ENCODE measurements at regions not wholly inside any gene's neighbourhood (a gene's known extent, or its start where the extent isn't known, plus 50 kb on each side); places are given as distances from the start of the nearest gene placed in this dataset.
"Not testable (repeated sequence)": the region's sequence is repeated elsewhere in the genome, so short reads cannot be mapped to it uniquely, and the experiment has no call there.

DNA sequence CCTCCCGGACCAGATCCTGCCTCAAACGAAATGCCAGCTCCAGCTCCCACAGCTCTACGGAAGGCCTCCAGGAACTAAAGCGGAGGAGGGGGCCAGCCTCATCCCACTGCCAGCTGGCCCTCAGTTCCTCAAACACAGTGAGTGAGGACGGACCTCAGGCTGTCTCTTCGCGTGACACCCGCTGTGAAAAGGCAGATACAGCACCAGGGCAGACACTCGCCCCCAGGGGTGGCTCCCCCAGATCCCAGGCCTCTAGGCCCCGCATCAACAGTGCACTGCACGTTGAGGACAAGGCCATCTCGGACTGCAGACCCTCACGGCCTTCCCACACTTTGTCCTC is 149.9 kb upstream of the C1QTNF3 start:
- DNase-seq; H3K27me3 Mint-ChIP-seq; H3K4me3 Mint-ChIP-seq; H3K27ac Mint-ChIP-seq; H3K4me1 Mint-ChIP-seq; CTCF ChIA-PET; ATAC-seq; H3K9me3 Mint-ChIP-seq (ENCODE audit: low read depth); H3K36me3 Mint-ChIP-seq: not testable (repeated sequence)

DNA sequence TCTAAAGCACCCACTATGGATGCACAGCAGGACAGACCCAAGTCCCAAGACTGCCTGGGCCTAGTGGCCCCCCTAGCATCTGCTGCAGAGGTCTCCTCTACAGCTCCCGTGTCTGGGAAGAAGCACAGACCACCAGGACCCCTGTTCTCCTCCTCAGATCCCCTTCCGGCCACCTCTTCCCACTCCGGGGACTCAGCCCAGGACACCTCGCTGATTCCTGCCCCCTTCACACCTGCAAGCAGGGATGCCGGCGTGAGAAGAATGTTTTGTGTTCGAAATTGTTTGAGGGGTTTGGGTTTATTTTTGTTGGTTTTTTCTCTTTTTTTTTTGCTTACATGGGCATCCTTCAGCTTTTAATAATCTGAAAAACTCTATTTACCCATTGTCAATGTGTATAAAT is 150.3 kb upstream of the C1QTNF3 start:
- H3K36me3 Mint-ChIP-seq; H3K9me3 Mint-ChIP-seq (ENCODE audit: low read depth); CTCF ChIA-PET; H3K4me1 Mint-ChIP-seq; H3K27ac Mint-ChIP-seq; H3K4me3 Mint-ChIP-seq; ATAC-seq; H3K27me3 Mint-ChIP-seq: not testable (repeated sequence)
- DNase-seq: peak; percentile 57

DNA sequence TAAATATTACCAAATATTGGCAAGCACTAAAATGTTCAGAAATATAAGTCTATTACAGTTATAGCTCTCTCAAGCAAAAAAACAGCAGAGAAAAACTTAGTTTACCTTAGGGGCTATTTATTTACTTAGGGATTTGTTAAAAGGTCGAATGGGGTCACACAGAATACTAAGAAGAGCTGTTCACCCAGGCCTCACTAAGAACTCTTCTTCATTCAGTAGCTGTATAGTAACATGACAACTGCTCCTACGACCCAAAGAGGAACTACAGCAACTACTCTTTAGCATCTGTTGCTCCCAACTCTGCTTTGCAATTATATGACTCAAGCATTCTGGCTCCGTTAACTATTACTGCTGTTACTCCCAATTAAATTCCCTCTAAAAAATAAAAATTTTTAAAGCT is 150.8 kb upstream of the C1QTNF3 start:
- H3K27ac Mint-ChIP-seq; H3K36me3 Mint-ChIP-seq; DNase-seq; H3K27me3 Mint-ChIP-seq; CTCF ChIA-PET; H3K4me3 Mint-ChIP-seq; H3K9me3 Mint-ChIP-seq (ENCODE audit: low read depth); ATAC-seq; H3K4me1 Mint-ChIP-seq: not testable (repeated sequence)

DNA sequence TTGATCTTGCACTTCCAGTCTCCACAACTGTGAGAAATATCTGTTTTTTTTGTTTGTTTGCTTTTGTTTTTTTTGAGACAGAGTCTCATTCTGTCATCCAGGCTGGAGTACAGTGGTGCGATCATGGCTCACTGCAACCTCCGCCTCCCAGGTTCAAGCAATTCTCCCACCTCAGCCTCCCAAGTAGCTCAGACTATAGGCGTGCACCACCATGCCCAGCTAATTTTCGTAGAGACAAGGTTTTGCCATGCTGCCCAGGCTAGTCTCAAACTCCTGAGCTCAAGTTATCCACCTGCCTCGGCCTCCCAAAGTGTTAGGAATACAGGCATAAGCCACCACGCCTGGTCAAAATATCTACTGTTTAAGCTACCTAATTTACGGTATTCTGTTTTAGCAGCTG is 153.1 kb upstream of the C1QTNF3 start:
- H3K4me3 Mint-ChIP-seq; H3K4me1 Mint-ChIP-seq; H3K9me3 Mint-ChIP-seq (ENCODE audit: low read depth); H3K36me3 Mint-ChIP-seq; H3K27ac Mint-ChIP-seq; ATAC-seq; DNase-seq; H3K27me3 Mint-ChIP-seq; CTCF ChIA-PET: not testable (repeated sequence)

DNA sequence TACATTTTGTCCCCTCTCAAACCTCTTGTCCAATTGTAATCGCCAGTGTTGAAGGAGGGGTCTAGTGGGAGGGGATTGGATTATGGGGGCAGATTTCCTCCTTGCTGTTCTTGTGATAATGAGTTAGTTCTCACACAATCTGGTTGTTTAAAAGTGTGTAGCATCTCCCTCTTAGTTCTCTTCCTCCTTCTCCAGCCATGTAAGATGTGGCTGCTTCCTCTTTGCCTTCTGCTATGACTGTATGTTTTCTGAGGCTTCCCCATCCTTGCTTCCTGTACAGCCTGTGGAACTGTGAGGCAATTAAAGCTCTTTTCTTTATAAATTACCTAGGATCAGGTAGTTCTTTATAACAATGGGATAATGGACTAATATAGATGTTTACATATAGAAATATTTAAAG is 162.3 kb upstream of the C1QTNF3 start:
- H3K9me3 Mint-ChIP-seq (ENCODE audit: low read depth); ATAC-seq; H3K4me3 Mint-ChIP-seq; H3K27me3 Mint-ChIP-seq; H3K4me1 Mint-ChIP-seq; CTCF ChIA-PET; DNase-seq; H3K36me3 Mint-ChIP-seq; H3K27ac Mint-ChIP-seq: not testable (repeated sequence)

DNA sequence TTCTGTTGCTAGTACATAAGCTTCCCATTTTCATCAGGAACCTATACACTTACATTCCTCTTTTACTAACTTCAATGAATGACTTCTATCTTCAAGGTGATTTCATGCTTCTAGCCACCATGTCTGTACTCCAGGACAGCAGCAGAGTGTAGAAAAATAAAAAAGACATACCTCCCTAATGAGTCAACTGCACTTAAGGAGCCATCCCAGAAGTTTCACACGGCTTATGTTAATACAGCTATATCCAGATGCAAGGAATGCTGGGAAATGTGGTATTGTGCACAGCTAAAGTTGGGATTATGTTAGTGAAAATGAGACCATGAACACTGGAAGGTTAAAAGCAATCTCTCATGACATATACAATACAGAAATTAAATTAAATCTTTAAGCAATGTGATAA is 174.4 kb upstream of the C1QTNF3 start:
- ATAC-seq; H3K27me3 Mint-ChIP-seq; H3K4me3 Mint-ChIP-seq; H3K36me3 Mint-ChIP-seq; H3K27ac Mint-ChIP-seq; CTCF ChIA-PET; H3K9me3 Mint-ChIP-seq (ENCODE audit: low read depth); H3K4me1 Mint-ChIP-seq; DNase-seq: not testable (repeated sequence)

DNA sequence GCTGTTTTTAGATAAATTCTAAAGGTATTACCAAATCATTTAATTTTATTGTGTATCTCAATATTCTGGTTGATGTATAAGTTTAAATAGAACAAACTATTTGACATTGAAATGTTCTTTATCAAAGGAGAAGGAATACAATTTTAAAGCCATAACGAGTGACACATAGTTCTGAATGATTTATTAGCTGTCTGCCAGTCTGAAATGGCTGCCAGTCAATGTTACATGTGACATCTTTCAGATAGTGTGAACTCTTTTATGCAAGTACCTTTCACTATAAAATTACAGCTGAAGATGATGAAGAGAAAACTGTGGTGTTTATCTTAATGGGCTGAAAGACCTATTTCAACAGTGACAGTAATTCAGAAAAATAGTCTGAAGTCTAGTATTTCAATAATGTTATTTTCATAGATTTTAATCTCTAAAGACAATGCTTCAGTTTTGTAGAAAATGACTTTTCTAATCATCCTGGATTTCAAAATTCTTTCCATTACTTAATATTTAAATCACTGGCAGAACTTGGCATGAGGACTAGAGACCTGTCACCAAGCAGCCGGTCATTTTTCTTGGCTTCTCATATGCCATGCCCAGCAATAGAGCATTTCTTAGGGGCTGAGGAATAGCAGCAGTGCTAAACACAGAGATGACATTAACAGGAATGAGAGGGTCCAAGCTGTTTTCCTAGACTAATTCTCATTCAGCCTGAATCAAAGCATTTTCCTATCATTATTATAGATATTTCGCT is 178.5 kb upstream of the C1QTNF3 start:
- H3K27ac Mint-ChIP-seq; DNase-seq; H3K4me3 Mint-ChIP-seq; H3K36me3 Mint-ChIP-seq; H3K9me3 Mint-ChIP-seq (ENCODE audit: low read depth); ATAC-seq; H3K4me1 Mint-ChIP-seq; CTCF ChIA-PET; H3K27me3 Mint-ChIP-seq: not testable (repeated sequence)

DNA sequence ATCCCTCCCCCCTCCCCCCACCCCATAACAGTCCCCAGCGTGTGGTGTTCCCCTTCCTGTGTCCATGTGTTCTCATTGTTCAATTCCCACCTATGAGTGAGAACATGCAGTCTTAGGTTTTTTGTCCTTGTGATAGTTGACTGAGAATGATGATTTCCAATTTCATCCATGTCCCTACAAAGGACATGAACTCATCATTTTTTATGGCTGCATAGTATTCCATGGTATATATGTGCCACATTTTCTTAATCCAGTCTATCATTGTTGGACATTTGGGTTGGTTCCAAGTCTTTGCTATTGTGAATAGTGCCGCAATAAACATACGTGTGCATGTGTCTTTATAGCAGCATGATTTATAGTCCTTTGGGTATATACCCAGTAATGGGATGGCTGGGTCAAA is 180.1 kb upstream of the C1QTNF3 start:
- H3K36me3 Mint-ChIP-seq; DNase-seq; H3K4me1 Mint-ChIP-seq; H3K27ac Mint-ChIP-seq; H3K9me3 Mint-ChIP-seq (ENCODE audit: low read depth); ATAC-seq; H3K27me3 Mint-ChIP-seq; CTCF ChIA-PET; H3K4me3 Mint-ChIP-seq: not testable (repeated sequence)

DNA sequence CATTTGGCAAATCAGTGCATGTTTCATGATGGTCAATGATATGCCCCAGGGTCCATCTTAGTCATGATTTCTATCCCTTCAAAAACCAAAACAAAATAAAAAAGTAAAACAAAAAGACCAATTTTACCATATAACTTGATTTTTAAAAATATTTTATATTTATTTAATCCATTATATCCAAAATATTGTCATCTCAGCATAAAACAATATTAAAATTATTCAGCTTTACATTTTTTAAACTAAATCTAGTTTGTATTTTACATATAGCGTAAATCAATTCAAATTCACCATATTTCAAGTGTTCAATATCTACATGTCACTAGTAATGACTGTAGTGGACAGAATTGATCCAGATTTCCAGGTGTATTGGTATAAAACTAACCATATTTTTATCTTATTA is 187.4 kb upstream of the C1QTNF3 start:
- H3K36me3 Mint-ChIP-seq; H3K27me3 Mint-ChIP-seq; H3K4me3 Mint-ChIP-seq; ATAC-seq; H3K9me3 Mint-ChIP-seq (ENCODE audit: low read depth); H3K27ac Mint-ChIP-seq; CTCF ChIA-PET; DNase-seq; H3K4me1 Mint-ChIP-seq: not testable (repeated sequence)

DNA sequence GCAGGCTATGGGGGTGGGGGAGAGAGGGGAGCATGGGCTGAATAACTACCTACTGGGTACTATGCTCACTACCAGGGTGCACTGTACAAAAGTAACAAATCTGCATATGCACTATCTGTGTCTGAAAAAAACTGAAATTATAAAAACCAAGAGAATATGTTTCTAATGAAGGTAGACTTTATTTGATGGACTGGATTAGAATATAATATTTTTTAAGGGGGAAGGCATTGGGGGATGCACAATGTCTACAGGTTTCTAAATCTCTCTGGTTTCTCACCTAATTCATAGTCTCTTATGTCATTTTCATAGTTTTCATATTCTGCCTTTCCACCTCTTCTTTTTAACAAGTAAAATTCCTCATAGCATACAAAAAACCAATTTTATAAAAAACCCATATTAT is 200.8 kb upstream of the C1QTNF3 start:
- H3K4me3 Mint-ChIP-seq: peak overlapping the region; percentile 78
- H3K27ac Mint-ChIP-seq: peak overlapping the region; percentile 87
- ATAC-seq; CTCF ChIA-PET; DNase-seq; H3K27me3 Mint-ChIP-seq; H3K36me3 Mint-ChIP-seq; H3K9me3 Mint-ChIP-seq (ENCODE audit: low read depth): not testable (repeated sequence)
- H3K4me1 Mint-ChIP-seq: peaks cover 11% of the 10 kb centered on the region

DNA sequence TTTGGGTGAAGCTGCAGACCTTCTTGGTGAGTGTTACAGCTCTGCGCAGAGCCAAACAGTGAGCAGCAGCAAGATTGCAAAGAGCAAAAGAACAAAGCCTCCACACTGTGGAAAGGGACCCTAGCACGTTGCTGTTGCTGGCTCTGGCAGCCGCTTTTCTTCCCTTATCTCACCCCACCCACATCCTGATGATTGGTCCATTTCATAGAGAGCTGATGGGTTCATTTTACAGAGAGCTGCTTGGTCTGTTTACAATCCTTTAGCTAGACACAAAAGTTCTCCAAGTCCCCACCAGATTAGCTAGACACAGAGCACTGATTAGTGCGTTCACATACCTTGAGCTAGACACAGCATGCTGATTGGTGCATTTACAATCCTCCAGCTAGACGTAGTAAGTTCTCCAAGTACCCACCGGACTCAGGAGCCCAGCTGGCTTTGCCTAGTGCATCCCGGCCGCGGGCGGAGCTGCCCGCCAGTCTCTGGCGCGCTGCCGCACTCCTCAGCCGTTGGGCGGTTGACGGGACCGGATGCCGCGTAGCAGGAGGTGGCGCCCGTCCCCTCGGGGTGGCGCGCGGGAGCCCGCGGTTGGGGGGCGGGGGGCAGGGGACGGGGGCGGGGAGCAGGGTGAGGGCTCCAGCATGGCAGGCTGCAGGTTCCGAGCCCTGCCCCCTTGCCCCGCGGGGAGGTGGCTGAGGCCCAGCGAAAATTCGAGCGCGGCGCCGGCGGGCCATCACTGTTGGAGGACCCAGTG is 201.4 kb upstream of the C1QTNF3 start:
- H3K4me3 Mint-ChIP-seq: peak overlapping the region; percentile 78
- H3K36me3 Mint-ChIP-seq; H3K9me3 Mint-ChIP-seq (ENCODE audit: low read depth); CTCF ChIA-PET; H3K27me3 Mint-ChIP-seq: not testable (repeated sequence)
- H3K27ac Mint-ChIP-seq: peak overlapping the region; percentile 87
- DNase-seq: peak; percentile 87
- peak; percentile 94 for ATAC-seq
- peaks cover 11% of the 10 kb centered on the region for H3K4me1 Mint-ChIP-seq

DNA sequence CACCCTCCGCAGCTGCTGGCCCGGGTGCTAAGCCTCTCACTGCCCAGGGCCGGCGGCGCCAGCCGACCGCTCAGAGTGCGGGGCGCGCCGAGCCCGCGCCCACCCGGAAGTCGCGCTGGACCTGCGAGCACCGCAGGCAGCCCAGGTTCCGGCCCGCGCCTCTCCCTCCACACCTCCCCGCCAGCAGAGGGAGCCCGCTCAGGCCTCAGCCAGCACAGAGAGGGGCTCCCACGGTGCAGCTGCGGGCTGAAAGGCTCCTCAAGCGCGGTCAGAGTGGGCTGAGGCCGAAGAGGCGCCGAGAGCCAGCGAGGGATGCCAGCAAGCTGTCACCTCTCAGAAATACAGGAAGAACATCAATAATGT is 202.0 kb upstream of the C1QTNF3 start:
- DNase-seq; H3K36me3 Mint-ChIP-seq; H3K4me3 Mint-ChIP-seq; H3K4me1 Mint-ChIP-seq; CTCF ChIA-PET; H3K27ac Mint-ChIP-seq; H3K27me3 Mint-ChIP-seq; H3K9me3 Mint-ChIP-seq (ENCODE audit: low read depth): not testable (repeated sequence)
- peak; percentile 98 for ATAC-seq

DNA sequence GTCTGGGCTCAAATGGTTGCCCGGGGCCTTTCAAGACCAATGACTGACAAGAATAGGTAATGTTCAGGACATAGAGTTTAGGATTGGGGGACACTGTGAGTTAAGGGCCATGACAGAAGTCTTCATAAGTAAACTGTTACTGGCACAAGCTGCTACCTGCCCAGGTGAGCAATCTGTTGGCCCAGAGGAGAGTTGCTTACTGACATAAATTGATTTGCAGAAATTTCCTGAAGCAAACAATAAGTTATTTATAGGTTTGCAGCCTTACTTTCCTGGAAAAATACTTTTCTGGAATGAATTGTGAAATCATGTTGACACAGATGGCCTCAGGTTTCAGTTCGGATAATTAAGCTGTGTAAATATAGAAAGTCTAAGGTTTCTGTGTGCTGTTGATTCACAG is 202.8 kb upstream of the C1QTNF3 start:
- H3K4me1 Mint-ChIP-seq; CTCF ChIA-PET; ATAC-seq; H3K36me3 Mint-ChIP-seq; H3K27me3 Mint-ChIP-seq; H3K9me3 Mint-ChIP-seq (ENCODE audit: low read depth): not testable (repeated sequence)
- H3K27ac Mint-ChIP-seq: peak overlapping the region; percentile 90
- peak overlapping the region; percentile 78 for H3K4me3 Mint-ChIP-seq
- peak; percentile 39 for DNase-seq

DNA sequence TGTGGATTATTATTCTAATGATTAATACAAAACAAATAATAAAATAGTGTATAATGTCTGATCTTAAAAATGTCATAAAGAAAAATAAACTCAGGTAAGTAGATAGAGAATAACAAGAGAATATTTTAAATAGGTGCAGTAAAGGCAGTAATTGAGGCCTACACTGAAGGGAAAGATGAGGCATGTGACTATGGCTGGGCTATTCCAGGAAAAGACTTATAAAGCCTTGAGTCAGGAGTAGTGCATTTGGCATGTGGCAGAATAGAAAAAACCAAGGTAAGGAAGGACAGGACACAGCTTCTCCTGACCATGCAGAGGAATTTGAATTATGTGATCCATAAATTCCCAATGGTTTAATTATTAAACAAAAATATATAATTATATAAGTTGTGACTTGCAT is 215.6 kb upstream of the C1QTNF3 start:
- H3K9me3 Mint-ChIP-seq (ENCODE audit: low read depth); DNase-seq; H3K27me3 Mint-ChIP-seq; H3K4me3 Mint-ChIP-seq; H3K36me3 Mint-ChIP-seq; H3K4me1 Mint-ChIP-seq; ATAC-seq; H3K27ac Mint-ChIP-seq; CTCF ChIA-PET: not testable (repeated sequence)
